A673 (cell line): ENCODE measurements at regions not wholly inside any gene's neighbourhood (a gene's known extent, or its start where the extent isn't known, plus 50 kb on each side); places are given as distances from the start of the nearest gene placed in this dataset.

ENCODE experiments used
- BruUV-seq: library from RNA; stranded (reverse); fragments of 400-500 nt; replicated peaks from 2 replicates; lab custom pipeline; 2021; lab: Mats Ljungman, UMichigan
- CTCF ChIA-PET: fragments of 300-600 bp; sonication (Branson Sonifier 250); formaldehyde crosslinking; loops from one replicate; lab custom pipeline; 2022; ENCODE audit warnings: antibody characterized with exemption; lab: Charles Lee
- POLR2A ChIA-PET: fragments of 300-600 bp; sonication (Branson Sonifier 250); formaldehyde crosslinking; loops from one replicate; lab custom pipeline; 2022; ENCODE audit warnings: antibody characterized with exemption; ENCODE audit not compliant: low non-redundant PET; lab: Charles Lee
- DNase-seq: peaks from one replicate; pipeline ENCODE4 v3.0.0-alpha.2; 2015; ENCODE audit warnings: low spot score
- H3K27ac ChIP-seq: fragments of 200-600 bp; sonication (generic); 2 replicates; pipeline ENCODE4 v1.5.1; 2016; ENCODE audit warnings: mixed run types, low read depth, mild to moderate bottlenecking, mixed read lengths, antibody characterized with exemption, low read length; ENCODE audit not compliant: poor library complexity, severe bottlenecking
- H3K27me3 ChIP-seq: fragments of 200-600 bp; sonication (generic); replicated peaks from 2 replicates; pipeline ENCODE4 v1.6.1; 2017; ENCODE audit warnings: mixed run types, low read depth, mild to moderate bottlenecking, mixed read lengths, antibody characterized with exemption, low read length; ENCODE audit not compliant: insufficient read depth, poor library complexity
- H3K36me3 ChIP-seq: fragments of 200-600 bp; sonication (generic); 2 replicates; pipeline ENCODE4 v1.6.1; 2016; ENCODE audit warnings: mixed run types, mild to moderate bottlenecking, mixed read lengths, antibody characterized with exemption, low read length; ENCODE audit not compliant: insufficient read depth, poor library complexity, severe bottlenecking
- H3K4me1 ChIP-seq: fragments of 200-600 bp; sonication (generic); 2 replicates; pipeline ENCODE4 v1.6.1; 2017; ENCODE audit warnings: mixed run types, mild to moderate bottlenecking, mixed read lengths, antibody characterized with exemption, low read length; ENCODE audit not compliant: insufficient read depth, poor library complexity, severe bottlenecking
- H3K4me3 ChIP-seq: fragments of 200-600 bp; sonication (generic); 2 replicates; pipeline ENCODE4 v1.5.1; 2016; ENCODE audit warnings: low read depth, mixed run types, mild to moderate bottlenecking, mixed read lengths, low read length; ENCODE audit not compliant: poor library complexity, severe bottlenecking
- H3K9me3 ChIP-seq: fragments of 200-600 bp; sonication (generic); 2 replicates; pipeline ENCODE4 v1.6.1; 2016; ENCODE audit warnings: mixed run types, low read depth, mild to moderate bottlenecking, mixed read lengths, antibody characterized with exemption, low read length; ENCODE audit not compliant: poor library complexity, severe bottlenecking
- CTCF ChIP-seq: fragments of 300-800, 200-600 bp; sonication (generic); conservative IDR thresholded peaks from 2 replicates; pipeline ENCODE4 v1.5.1; 2017; ENCODE audit warnings: low read depth, mild to moderate bottlenecking, antibody characterized with exemption, low read length, moderate library complexity, mixed read lengths
- EZH2 ChIP-seq: fragments of 200-600 bp; sonication (generic); IDR thresholded peaks from 2 replicates; pipeline ENCODE4 v1.6.1; 2017; ENCODE audit warnings: borderline replicate concordance, low read depth, mild to moderate bottlenecking, mixed read lengths, antibody characterized with exemption, low read length; ENCODE audit not compliant: poor library complexity, severe bottlenecking
- intact Hi-C: fragments of 100-400 bp; cut with micrococcal nuclease; formaldehyde crosslinking; loops from one replicate; pipeline ENCODE4 v1.10.0; 2022; ENCODE audit not compliant: unreplicated experiment

DNA sequence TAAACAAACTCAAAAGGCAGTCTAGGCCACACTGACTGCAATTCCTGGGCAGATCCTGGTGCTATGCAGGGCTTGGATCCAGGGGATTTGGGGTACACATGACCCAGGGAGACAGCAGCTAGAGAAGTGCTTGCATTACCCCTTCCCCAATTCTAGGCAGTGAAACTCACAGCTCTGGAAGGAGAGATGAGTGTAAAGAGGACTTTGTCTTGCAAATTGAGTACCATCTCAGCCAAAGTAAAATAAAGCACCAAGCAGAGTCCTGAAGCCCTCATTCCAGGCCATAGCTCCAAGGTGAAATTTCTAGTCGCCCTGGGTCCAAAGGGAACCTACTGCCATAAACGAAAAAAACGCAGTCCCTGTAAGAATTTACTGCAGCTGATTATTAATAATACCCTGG, 644.9 kb upstream of the FLRT2 start:
- no peaks in the 10 kb centered on the region for H3K36me3 ChIP-seq
- no peaks in the 10 kb centered on the region for H3K4me1 ChIP-seq
- H3K27me3 ChIP-seq, result no peaks in the 10 kb centered on the region
- no TSS peak for BruUV-seq
- ChIA-PET CTCF (no interaction called here), POLR2A (no interaction called here)
- H3K27ac ChIP-seq, result no peak overlapping the region
- intact Hi-C loops, result no loop called here
- no peaks in the 10 kb centered on the region for H3K9me3 ChIP-seq
- no peak for DNase-seq
- H3K4me3 ChIP-seq, result no peak overlapping the region
- no peak for TF ChIP-seq EZH2
- TF ChIP-seq CTCF, result no peak

DNA sequence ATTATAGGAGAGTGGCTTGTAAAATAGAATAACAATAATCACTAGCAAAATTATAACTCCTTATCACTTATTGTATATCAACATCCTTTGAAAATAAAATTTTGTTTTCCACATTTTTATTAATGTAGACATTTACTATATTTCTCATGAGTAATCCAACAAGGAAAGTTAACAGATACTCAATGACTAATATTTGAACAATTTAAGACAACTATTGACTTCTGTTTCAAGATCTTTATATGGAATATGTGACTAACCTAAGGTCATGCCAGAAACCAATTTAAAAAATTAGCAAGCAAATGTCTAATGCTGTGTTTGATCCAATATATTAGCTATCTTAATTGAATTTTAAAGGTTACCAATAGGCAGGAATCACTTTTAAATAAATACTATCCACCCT, 638.5 kb upstream of the FLRT2 start:
- no peak for DNase-seq
- no TSS peak for BruUV-seq

DNA sequence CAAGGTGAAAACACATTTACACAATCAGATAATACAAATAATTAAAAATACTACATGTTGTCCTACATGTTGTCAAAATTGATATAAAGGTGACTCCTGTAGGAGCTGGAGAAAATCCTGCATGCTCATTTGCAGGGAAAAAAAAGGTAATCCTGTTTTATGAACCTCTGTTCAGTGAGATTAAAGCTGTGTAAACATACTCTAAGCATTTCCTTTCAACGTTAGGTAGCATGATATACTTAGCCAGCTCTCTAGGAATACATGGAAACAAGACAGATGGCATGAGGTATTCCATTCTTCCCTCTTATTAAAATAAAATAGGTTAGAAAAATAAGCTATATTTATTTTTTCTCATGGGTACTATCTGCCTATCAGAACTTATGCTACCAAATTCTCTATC, 635.7 kb upstream of the FLRT2 start:
- Histone ChIP-seq H3K27ac (no peak overlapping the region), H3K36me3 (no peaks in the 10 kb centered on the region), H3K9me3 (no peaks in the 10 kb centered on the region), H3K4me3 (no peak overlapping the region), H3K27me3 (no peaks in the 10 kb centered on the region), H3K4me1 (no peaks in the 10 kb centered on the region)
- BruUV-seq, result no TSS peak
- TF ChIP-seq CTCF, result no peak
- no peak for TF ChIP-seq EZH2
- ChIA-PET CTCF (no interaction called here), POLR2A (no interaction called here)
- intact Hi-C loops, result no loop called here
- no peak for DNase-seq

More for the DNA sequence above, 638.5 kb upstream of the FLRT2 start:
- Histone ChIP-seq H3K9me3 (no peaks in the 10 kb centered on the region), H3K36me3 (no peaks in the 10 kb centered on the region), H3K27me3 (no peaks in the 10 kb centered on the region), H3K4me3 (no peak overlapping the region), H3K27ac (no peak overlapping the region), H3K4me1 (no peaks in the 10 kb centered on the region)
- intact Hi-C loops, result no loop called here
- ChIA-PET CTCF (no interaction called here), POLR2A (no interaction called here)
- TF ChIP-seq EZH2 (no peak), CTCF (no peak)
